GM20431 (cell line): ENCODE measurements at regions not wholly inside any gene's neighbourhood (a gene's known extent, or its start where the extent isn't known, plus 50 kb on each side); places are given as distances from the start of the nearest gene placed in this dataset.
"Not testable (repeated sequence)": the region's sequence is repeated elsewhere in the genome, so short reads cannot be mapped to it uniquely, and the experiment has no call there.

Experiments
- in situ Hi-C: fragments of 300-500 bp; cut with MseI, MboI; formaldehyde crosslinking; loops from one replicate; pipeline ENCODE4 v1.15.0; 2020; ENCODE audit warnings: low sequenced_read_pairs; ENCODE audit not compliant: unreplicated experiment

GRCh38 chr15:45802140-45802539 is 167.3 kb downstream of the SQOR start:
- in situ Hi-C loops: no loop called here

- in situ Hi-C loops: no loop called here
Measured at GRCh38 chr15:45804028-45804427, 169.2 kb downstream of the SQOR start.

- in situ Hi-C loops: no loop called here
Measured at GRCh38 chr15:45810201-45810600, 175.4 kb downstream of the SQOR start.

GRCh38 chr15:45812200-45812599 is 177.4 kb downstream of the SQOR start:
- in situ Hi-C loops: no loop called here

- in situ Hi-C loops: not testable (repeated sequence)
Measured at GRCh38 chr15:45817578-45817977, 182.7 kb downstream of the SQOR start.

- in situ Hi-C loops: no loop called here
Measured at GRCh38 chr15:45821390-45821789, 186.6 kb downstream of the SQOR start.

- in situ Hi-C loops: not testable (repeated sequence)
Measured at GRCh38 chr15:45822968-45823367, 188.1 kb downstream of the SQOR start.

GRCh38 chr15:45827275-45827674 is 192.4 kb downstream of the SQOR start:
- in situ Hi-C loops: no loop called here

- in situ Hi-C loops: no loop called here
Measured at GRCh38 chr15:45827766-45828165, 192.9 kb downstream of the SQOR start.

- in situ Hi-C loops: no loop called here
Measured at GRCh38 chr15:45829336-45830153, 194.7 kb downstream of the SQOR start.

- in situ Hi-C loops: no loop called here
Measured at GRCh38 chr15:45831787-45832186, 197.0 kb downstream of the SQOR start.

GRCh38 chr15:45834622-45835021 is 199.8 kb downstream of the SQOR start:
- in situ Hi-C loops: no loop called here

- in situ Hi-C loops: no loop called here
Measured at GRCh38 chr15:45842151-45842550, 207.3 kb downstream of the SQOR start.

- in situ Hi-C loops: no loop called here
Measured at GRCh38 chr15:45847645-45848044, 212.8 kb downstream of the SQOR start.

- in situ Hi-C loops: no loop called here
Measured at GRCh38 chr15:45849136-45849535, 214.3 kb downstream of the SQOR start.

GRCh38 chr15:45854455-45855202 is 219.8 kb downstream of the SQOR start:
- in situ Hi-C loops: no loop called here

GRCh38 chr15:45855210-45855906 is 220.5 kb downstream of the SQOR start:
- in situ Hi-C loops: no loop called here

- in situ Hi-C loops: no loop called here
Measured at GRCh38 chr15:45855907-45856579, 221.2 kb downstream of the SQOR start.

- in situ Hi-C loops: no loop called here
Measured at GRCh38 chr15:45857291-45857690, 222.5 kb downstream of the SQOR start.

- in situ Hi-C loops: no loop called here
Measured at GRCh38 chr15:45858491-45858890, 223.7 kb downstream of the SQOR start.
